Memory B cell (primary cell): ENCODE measurements at regions not wholly inside any gene's neighbourhood (a gene's known extent, or its start where the extent isn't known, plus 50 kb on each side); places are given as distances from the start of the nearest gene placed in this dataset.

Experiments used
- ATAC-seq: fragments of 150-1000 bp; cut with Tn5 transposase; 2 replicates; pipeline ENCODE4 v1.10.0; 2021; ENCODE audit warnings: low read depth, mild to moderate bottlenecking, moderate library complexity
- DNase-seq, 2 donors: peaks; one replicate each; pipeline ENCODE4 v3.0.0; 2022; ENCODE audit warnings: low spot score in 2 of 2
- H3K27ac Mint-ChIP-seq: one replicate; pipeline ENCODE4 v1.8.0; 2022; ENCODE audit warnings: mild to moderate bottlenecking, moderate library complexity, mixed read lengths
- H3K27me3 Mint-ChIP-seq: one replicate; pipeline ENCODE4 v1.8.0; 2022; ENCODE audit warnings: mixed read lengths
- H3K36me3 Mint-ChIP-seq: one replicate; pipeline ENCODE4 v1.8.0; 2022; ENCODE audit warnings: mild to moderate bottlenecking, mixed read lengths
- H3K4me1 Mint-ChIP-seq: one replicate; pipeline ENCODE4 v1.8.0; 2022; ENCODE audit warnings: mixed read lengths
- H3K4me3 Mint-ChIP-seq: one replicate; pipeline ENCODE4 v1.8.0; 2022; ENCODE audit warnings: mild to moderate bottlenecking, moderate library complexity, mixed read lengths
- H3K9me3 Mint-ChIP-seq: one replicate; pipeline ENCODE4 v1.8.0; 2022; ENCODE audit warnings: mixed read lengths

DNA sequence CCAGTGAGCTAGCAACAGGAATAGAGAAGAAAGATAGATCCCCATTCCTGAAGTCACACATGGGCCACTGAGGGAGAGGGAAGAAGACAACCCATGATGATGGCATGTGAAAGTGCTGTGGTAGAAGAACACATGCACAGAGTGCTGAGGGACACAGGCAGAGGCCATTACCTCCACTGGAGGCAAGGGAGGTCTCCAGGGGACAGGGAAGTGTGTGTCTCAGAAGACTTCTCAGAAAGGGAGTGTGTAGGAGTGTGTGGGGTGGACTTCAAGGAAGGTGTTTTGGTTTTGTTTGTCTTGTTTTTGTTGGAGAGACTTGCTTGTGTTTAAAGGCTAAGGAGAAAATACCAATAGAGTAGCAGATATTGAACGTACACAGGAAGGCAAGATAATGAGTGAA is 77.0 kb upstream of the SMARCA2 start:
- Mint-ChIP-seq H3K9me3 (no peaks in the 10 kb centered on the region), H3K4me1 (peaks cover 17% of the 10 kb centered on the region), H3K27me3 (peaks cover 5% of the 10 kb centered on the region), H3K36me3 (no peaks in the 10 kb centered on the region), H3K4me3 (no peak overlapping the region), H3K27ac (no peak overlapping the region)
- DNase-seq (no peak), ATAC-seq (no peak)

DNA sequence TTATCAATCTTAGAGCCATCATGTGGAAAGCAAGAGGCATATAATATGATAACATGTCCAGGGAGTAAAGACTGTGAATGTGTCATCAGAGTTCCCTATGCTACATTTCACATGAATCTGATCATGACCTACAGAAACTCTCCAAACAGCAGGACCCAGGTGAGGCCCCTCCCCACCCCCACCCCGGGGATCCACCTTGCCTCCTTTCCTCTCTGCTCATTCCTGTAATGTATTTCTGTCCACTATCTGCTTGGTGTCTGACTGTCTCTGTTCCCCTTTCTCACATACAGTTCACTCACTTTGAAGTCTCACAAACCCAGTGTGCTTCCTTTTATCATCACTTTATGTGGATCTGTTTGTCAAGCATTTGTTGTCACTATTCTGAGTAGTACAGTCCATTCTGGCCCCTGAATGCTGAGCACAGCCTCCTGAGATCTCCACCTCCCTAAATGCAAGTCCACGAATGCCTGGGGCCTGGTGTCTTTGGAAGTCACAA is 76.4 kb upstream of the SMARCA2 start:
- no peak for ATAC-seq
- Mint-ChIP-seq H3K4me1 (peaks cover 17% of the 10 kb centered on the region), H3K27ac (no peak overlapping the region), H3K36me3 (no peaks in the 10 kb centered on the region), H3K4me3 (no peak overlapping the region), H3K9me3 (no peaks in the 10 kb centered on the region), H3K27me3 (peaks cover 5% of the 10 kb centered on the region)
- DNase-seq, result no peak

DNA sequence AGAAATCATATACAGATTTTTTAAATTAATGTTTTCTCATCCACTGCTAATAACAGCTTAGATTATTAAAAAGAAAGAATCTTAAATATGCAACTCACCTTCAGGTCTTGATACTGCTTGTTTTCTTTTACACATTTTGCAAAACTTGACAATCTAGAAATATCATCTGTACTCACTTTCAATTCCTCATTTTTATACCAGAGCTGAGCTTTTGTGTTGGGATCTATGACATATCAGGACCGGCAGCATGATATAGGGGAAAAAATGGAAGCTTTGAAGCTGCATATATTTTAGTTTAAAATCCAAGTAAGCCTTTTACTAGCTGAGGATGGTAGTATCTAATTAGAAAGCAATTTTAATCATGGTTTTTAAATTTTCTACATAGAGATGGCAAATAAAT is 75.7 kb upstream of the SMARCA2 start:
- Mint-ChIP-seq H3K9me3 (no peaks in the 10 kb centered on the region), H3K4me3 (no peak overlapping the region), H3K4me1 (peaks cover 17% of the 10 kb centered on the region), H3K36me3 (no peaks in the 10 kb centered on the region), H3K27ac (no peak overlapping the region), H3K27me3 (peaks cover 5% of the 10 kb centered on the region)
- no peak for DNase-seq
- ATAC-seq, result peak; percentile 73

DNA sequence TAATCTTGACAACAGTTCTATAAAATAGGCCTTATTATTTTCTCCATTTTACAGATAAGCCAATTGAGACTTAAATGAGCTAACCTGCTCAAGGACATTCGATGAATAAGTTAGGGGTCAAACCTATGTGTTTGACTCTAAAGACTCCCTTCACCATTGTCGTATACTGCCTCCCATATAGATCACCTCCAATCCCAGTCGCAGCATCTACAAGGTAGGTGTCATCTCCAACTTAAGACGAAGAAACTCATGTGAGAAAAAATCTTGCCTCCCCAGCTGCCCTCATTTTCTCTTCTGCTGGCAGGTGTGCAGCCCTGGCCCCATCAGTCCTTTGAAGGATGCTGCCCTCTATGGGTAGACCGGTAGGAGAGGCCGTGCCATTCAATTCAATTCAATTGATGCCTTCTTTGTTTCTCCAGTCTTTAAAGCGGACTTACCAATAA is 75.2 kb upstream of the SMARCA2 start:
- ATAC-seq, result peak; percentile 90
- H3K9me3 Mint-ChIP-seq, result no peaks in the 10 kb centered on the region
- peaks cover 17% of the 10 kb centered on the region for H3K4me1 Mint-ChIP-seq
- H3K27ac Mint-ChIP-seq, result no peak overlapping the region
- H3K36me3 Mint-ChIP-seq, result no peaks in the 10 kb centered on the region
- DNase-seq, result peak; percentile 34 to 37
- H3K27me3 Mint-ChIP-seq, result peaks cover 5% of the 10 kb centered on the region
- no peak overlapping the region for H3K4me3 Mint-ChIP-seq

DNA sequence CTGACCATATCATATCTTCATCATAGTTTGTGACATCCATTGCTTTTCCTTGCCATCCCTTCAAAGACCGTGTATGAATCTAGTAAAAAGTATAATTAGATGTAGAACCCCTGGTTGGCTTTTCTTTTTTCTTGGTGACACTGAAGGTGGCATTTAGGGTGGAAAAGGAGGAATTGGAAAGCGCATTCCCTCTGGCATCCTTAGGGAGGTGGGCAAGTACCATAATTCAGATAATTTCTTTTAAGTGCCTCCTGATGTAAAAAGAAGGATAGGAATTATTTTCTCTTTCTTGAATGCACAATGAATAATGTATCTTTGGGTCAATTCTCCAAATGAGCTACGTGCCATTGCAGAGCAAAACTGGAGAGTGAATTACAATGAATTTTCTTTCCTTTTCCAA is 73.2 kb upstream of the SMARCA2 start:
- Mint-ChIP-seq H3K4me1 (peaks cover 17% of the 10 kb centered on the region), H3K9me3 (no peaks in the 10 kb centered on the region), H3K36me3 (no peaks in the 10 kb centered on the region), H3K27ac (no peak overlapping the region), H3K27me3 (peaks cover 5% of the 10 kb centered on the region), H3K4me3 (no peak overlapping the region)
- DNase-seq (no peak), ATAC-seq (no peak)

DNA sequence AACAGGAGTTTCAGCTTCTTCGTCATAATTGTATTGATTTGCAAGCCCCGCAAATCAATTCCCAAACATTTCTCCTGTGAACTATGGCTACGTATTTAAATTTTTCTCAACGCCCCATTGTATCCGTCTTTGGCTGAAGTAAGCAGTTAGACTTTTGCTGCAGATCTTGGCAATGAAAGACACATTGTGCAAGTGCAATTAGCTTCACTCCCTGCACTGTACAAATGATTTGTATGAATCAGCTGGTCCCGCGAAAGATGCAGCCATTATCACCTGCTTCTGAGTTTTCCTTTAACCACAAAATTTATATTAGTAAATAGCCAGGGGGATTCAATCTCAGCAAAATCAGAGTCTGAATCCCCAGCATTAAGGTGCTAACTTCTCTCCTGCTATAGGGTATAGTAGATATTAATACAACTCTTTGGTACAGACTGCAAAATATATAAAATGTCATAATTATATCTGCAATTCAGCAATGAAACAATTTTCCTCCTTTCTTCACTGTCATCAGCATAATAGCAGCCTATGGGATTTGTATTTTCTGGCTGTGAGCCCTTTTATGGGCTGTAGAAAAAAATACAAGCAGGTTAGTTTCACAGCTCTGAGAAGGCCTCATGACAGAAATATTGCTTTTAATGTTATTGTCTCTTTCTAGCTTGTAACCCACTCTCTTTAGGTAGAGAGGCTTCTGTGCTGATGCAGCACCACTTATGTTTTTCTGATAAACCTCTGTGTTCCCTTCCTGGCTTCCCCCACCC is 68.4 kb upstream of the SMARCA2 start:
- Mint-ChIP-seq H3K27ac (no peak overlapping the region), H3K4me1 (no peaks in the 10 kb centered on the region), H3K27me3 (peaks cover 2% of the 10 kb centered on the region), H3K4me3 (no peak overlapping the region), H3K9me3 (no peaks in the 10 kb centered on the region), H3K36me3 (no peaks in the 10 kb centered on the region)
- DNase-seq, result no peak
- no peak for ATAC-seq

DNA sequence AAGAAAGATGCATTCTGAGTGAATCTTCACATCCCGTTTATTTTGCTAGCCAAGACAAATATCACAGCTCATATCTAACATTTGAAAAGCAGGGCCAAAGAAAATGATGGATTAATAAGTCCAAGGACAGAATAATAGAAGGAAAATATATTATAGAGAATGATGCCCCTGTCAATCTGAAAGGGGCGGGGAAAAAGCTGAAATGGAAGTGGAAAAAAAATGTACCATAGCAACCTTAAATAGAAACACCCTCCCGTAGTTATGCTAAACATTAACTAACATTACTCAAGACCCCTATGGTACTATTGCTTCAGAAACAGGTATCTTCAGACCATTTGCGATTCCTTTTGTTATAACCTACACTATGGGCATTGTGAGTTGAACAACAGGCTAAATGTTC is 67.7 kb upstream of the SMARCA2 start:
- Mint-ChIP-seq H3K36me3 (no peaks in the 10 kb centered on the region), H3K27ac (no peak overlapping the region), H3K4me1 (no peaks in the 10 kb centered on the region), H3K4me3 (no peak overlapping the region), H3K27me3 (peaks cover 2% of the 10 kb centered on the region), H3K9me3 (no peaks in the 10 kb centered on the region)
- DNase-seq, result no peak
- ATAC-seq, result no peak

DNA sequence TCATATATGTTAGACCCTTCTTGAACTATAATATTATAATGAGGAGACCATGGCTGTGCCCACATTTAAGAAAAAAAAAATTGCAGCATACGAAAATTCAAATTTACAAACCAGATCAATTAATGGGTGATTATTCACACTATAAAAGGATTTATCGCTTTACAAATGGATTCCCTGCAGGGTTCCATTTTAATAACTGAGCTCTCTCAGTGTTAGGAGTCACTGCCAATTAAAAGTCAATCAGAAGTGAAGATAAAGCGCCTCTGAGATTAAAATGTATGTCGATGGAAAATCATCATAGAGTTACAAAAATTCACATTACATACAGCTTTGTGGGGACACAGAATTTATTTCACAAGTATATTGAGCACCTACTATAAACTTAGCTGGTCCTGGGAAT is 66.6 kb upstream of the SMARCA2 start:
- Mint-ChIP-seq H3K4me1 (no peaks in the 10 kb centered on the region), H3K4me3 (no peak overlapping the region), H3K27ac (no peak overlapping the region), H3K27me3 (peaks cover 2% of the 10 kb centered on the region), H3K36me3 (no peaks in the 10 kb centered on the region), H3K9me3 (no peaks in the 10 kb centered on the region)
- no peak for DNase-seq
- ATAC-seq, result no peak

DNA sequence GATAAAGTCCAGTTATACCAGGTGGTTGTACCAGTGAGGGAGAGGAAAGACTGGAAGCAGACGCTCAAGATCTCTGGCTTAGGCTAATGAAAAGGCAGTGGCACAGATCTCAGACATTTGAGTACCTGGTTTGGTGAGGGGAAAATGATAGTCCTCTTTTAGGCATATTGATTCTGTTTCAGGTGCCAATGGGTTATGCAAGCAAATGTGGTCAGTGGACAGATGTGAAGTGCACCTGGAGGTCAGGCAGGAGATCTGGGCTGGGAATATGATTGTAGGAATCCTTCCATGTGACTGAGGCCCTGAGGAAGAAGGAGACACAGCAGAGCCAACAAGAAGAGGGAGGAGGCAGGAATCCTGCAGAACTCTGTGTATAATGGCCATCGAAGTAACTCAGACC is 63.7 kb upstream of the SMARCA2 start:
- Mint-ChIP-seq H3K4me1 (no peaks in the 10 kb centered on the region), H3K4me3 (no peak overlapping the region), H3K27me3 (peaks cover 3% of the 10 kb centered on the region), H3K36me3 (no peaks in the 10 kb centered on the region), H3K27ac (no peak overlapping the region), H3K9me3 (no peaks in the 10 kb centered on the region)
- ATAC-seq (no peak), DNase-seq (no peak)

DNA sequence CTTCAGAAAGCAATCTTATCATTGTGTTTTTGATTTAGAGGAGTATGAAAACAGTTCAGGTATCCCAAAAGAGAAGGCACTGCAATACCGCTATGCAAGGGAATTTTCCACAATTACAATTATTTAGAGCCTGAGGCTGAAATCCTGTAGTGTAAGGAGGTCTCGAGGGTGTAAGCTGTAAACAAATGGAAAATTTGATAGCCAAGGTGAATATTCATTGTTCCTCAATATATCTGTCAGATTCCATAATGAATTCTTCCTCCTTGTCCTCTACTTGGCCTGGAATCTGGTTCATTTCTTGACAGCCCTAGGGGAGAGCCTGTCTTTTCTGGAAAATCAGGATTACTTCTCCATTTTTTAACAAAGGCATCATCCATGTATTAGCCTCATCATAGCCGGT is 63.1 kb upstream of the SMARCA2 start:
- ATAC-seq (no peak), DNase-seq (no peak)
- H3K4me3 Mint-ChIP-seq, result no peak overlapping the region
- no peak overlapping the region for H3K27ac Mint-ChIP-seq
- H3K27me3 Mint-ChIP-seq, result peaks cover 3% of the 10 kb centered on the region
- no peaks in the 10 kb centered on the region for H3K9me3 Mint-ChIP-seq
- H3K36me3 Mint-ChIP-seq, result no peaks in the 10 kb centered on the region
- no peaks in the 10 kb centered on the region for H3K4me1 Mint-ChIP-seq

DNA sequence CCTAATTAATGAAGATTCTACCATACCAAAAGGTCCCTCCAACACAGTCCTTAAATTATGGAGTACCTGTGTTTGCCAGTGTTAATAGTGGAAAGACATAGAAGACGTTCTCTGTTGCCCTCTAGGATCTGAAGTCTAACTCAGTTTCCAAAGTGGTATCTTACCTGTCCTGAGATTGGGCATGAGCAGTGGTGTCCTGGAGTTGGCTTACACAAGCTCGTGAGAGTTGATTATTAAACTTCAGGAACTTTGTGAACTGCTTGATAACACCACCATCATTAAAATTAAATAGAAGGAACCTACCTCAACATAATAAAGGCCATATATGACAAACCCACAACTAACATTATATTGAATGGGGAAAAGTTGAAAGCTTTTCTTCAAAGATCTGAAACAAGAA is 60.9 kb upstream of the SMARCA2 start:
- no peak overlapping the region for H3K27ac Mint-ChIP-seq
- H3K4me3 Mint-ChIP-seq, result no peak overlapping the region
- ATAC-seq, result no peak
- H3K9me3 Mint-ChIP-seq, result no peaks in the 10 kb centered on the region
- peaks cover 3% of the 10 kb centered on the region for H3K27me3 Mint-ChIP-seq
- H3K4me1 Mint-ChIP-seq, result no peaks in the 10 kb centered on the region
- H3K36me3 Mint-ChIP-seq, result no peaks in the 10 kb centered on the region
- DNase-seq, result no peak

DNA sequence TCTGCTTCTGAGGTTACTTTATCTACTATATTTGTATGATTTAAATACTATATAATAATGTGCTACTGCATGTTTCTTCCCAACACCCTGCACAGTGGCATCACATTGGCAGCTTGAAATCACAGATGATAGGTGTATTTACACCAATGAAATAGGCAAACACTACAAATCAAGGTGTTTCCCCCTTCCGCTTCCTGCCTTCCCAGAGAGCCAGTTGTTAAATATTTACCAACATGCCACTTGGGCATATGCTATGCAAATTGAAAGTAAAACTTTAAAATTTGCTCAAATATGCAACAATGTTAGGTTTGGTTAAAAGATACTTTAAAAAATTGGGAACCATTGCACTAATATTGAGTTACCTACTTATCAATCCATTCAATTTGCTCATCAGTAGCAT is 58.2 kb upstream of the SMARCA2 start:
- Mint-ChIP-seq H3K4me1 (no peaks in the 10 kb centered on the region), H3K36me3 (no peaks in the 10 kb centered on the region), H3K4me3 (no peak overlapping the region), H3K27me3 (peaks cover 3% of the 10 kb centered on the region), H3K27ac (no peak overlapping the region), H3K9me3 (no peaks in the 10 kb centered on the region)
- ATAC-seq (no peak), DNase-seq (no peak)

DNA sequence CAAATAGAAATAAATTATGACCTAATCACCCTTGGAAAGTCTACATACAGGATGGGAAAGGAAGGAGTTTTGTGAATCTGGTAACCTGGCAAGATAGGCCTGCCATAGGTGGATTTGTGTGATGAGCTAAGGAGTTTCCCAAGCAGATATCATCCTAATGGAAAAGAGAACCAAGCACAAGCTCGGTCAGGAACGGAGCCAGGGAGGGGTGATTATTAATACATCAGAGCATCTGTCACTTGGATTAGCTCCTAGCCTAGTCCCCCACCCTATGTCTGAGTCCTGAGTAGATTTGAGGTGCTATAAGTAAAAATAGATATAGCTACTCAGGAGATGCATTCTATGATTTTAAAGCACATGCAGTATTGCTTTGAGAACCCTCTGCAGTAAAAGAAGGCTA is 57.3 kb upstream of the SMARCA2 start:
- H3K4me3 Mint-ChIP-seq, result no peak overlapping the region

DNA sequence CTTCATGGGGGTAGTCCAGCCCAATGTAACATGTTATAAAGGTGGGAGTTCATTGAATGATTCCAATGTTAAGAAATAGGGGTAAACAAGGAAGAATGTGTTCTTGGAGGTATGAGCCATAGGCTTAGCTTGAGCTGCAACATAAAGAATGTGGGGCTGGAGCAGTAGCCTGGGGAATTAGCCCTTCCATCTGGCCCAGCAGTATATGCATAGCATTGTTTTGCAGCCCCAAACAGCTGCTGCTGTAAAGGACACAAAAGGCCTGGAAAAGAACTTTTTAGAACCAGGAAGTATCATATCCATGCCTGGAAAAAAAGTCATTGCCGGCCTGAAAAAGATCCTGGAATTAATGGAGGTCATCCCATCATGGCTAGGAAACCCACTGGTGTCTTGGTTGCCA is 55.8 kb upstream of the SMARCA2 start:
- no peak overlapping the region for H3K27ac Mint-ChIP-seq
- no peak for ATAC-seq
- H3K36me3 Mint-ChIP-seq, result no peaks in the 10 kb centered on the region
- no peaks in the 10 kb centered on the region for H3K4me1 Mint-ChIP-seq
- no peak overlapping the region for H3K4me3 Mint-ChIP-seq
- no peaks in the 10 kb centered on the region for H3K9me3 Mint-ChIP-seq
- H3K27me3 Mint-ChIP-seq, result no peaks in the 10 kb centered on the region
- no peak for DNase-seq

More for the DNA sequence above, 57.3 kb upstream of the SMARCA2 start:
- no peak overlapping the region for H3K27ac Mint-ChIP-seq
- H3K9me3 Mint-ChIP-seq, result no peaks in the 10 kb centered on the region
- no peaks in the 10 kb centered on the region for H3K4me1 Mint-ChIP-seq
- DNase-seq, result no peak
- H3K36me3 Mint-ChIP-seq, result no peaks in the 10 kb centered on the region
- ATAC-seq, result no peak
- peaks cover 3% of the 10 kb centered on the region for H3K27me3 Mint-ChIP-seq

DNA sequence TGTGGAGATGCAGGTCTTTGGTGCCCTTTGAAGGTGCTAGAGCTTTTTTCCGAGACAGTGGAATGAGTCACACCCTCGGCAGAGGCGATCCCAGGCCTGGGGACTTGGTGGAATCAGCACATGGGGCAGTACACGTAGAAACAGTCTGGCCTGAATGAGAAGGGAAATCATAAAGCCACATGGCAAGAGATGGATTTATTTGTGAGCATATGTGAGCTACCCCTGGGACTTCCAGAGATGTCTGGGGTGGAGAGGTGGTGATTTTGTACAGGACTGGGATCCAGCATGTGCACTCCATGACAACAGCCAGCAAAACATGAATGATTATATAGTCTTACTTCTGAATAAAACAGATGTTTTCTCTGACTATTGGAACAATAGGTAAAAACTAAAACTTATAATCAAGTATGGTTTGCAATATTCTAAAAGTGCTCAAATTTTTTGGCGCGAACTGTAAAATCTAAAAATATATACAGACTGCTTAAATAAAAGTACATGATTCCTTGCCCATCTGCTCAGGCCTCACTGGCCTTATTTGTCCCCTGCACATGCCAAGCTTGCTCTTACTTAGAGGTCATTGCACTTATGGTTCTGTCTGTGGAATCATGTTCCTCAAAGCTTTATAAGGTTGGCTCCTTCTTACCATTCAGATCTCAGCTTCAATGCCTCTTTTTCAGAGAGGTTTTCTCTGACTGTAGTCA is 54.7 kb upstream of the SMARCA2 start:
- no peaks in the 10 kb centered on the region for H3K27me3 Mint-ChIP-seq
- no peak for DNase-seq
- ATAC-seq, result no peak
- H3K36me3 Mint-ChIP-seq, result no peaks in the 10 kb centered on the region
- H3K4me1 Mint-ChIP-seq, result no peaks in the 10 kb centered on the region
- H3K4me3 Mint-ChIP-seq, result no peak overlapping the region
- no peak overlapping the region for H3K27ac Mint-ChIP-seq
- no peaks in the 10 kb centered on the region for H3K9me3 Mint-ChIP-seq
